Right lobe of liver (tissue), 4 donors: ENCODE measurements at regions not wholly inside any gene's neighbourhood (a gene's known extent, or its start where the extent isn't known, plus 50 kb on each side); places are given as distances from the start of the nearest gene placed in this dataset.

Source experiments
- POLR2A ChIP-seq: fragments of 450-650 bp; IDR thresholded peaks from one replicate; pipeline ENCODE4 v1.6.1; 2017; ENCODE audit warnings: antibody characterized with exemption, mild to moderate bottlenecking
- TF ChIP-seq, protein P1 (sequence below), 4 donors: fragments of 200-600 bp in 3 of 4; fragments of 450-650 bp in 1 of 4; IDR thresholded peaks; one replicate each; pipeline versions ENCODE4 v1.5.1 to v1.8.0; 2016 to 2022; ENCODE audit warnings: antibody characterized with exemption in 4 of 4, mild to moderate bottlenecking in 2 of 4
- donor health status: DM: no; HTN: no; CAD: no.
- donor health status: DM: no; HTN: no; CAD: no.
- donor health status: DM: no; HTN: yes; CAD: no.

- TF ChIP-seq, protein P1, sequence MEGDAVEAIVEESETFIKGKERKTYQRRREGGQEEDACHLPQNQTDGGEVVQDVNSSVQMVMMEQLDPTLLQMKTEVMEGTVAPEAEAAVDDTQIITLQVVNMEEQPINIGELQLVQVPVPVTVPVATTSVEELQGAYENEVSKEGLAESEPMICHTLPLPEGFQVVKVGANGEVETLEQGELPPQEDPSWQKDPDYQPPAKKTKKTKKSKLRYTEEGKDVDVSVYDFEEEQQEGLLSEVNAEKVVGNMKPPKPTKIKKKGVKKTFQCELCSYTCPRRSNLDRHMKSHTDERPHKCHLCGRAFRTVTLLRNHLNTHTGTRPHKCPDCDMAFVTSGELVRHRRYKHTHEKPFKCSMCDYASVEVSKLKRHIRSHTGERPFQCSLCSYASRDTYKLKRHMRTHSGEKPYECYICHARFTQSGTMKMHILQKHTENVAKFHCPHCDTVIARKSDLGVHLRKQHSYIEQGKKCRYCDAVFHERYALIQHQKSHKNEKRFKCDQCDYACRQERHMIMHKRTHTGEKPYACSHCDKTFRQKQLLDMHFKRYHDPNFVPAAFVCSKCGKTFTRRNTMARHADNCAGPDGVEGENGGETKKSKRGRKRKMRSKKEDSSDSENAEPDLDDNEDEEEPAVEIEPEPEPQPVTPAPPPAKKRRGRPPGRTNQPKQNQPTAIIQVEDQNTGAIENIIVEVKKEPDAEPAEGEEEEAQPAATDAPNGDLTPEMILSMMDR (IDR thresholded peaks at IDR 0.05) = no peak
- no peak for TF ChIP-seq POLR2A
Observed at GRCh38 chr7:26511866-26512265, 220.2 kb downstream of the SNX10 start.
